Fibroblast of skin of left quadriceps (primary cell): ENCODE measurements at regions not wholly inside any gene's neighbourhood (a gene's known extent, or its start where the extent isn't known, plus 50 kb on each side); places are given as distances from the start of the nearest gene placed in this dataset.
"Not testable (repeated sequence)": the region's sequence is repeated elsewhere in the genome, so short reads cannot be mapped to it uniquely, and the experiment has no call there.

Experiments
- DNase-seq, 2 experiments: peaks; one replicate each; pipeline ENCODE4 v3.0.0-alpha.2; 2013; ENCODE audit warnings: low read depth in 2 of 2

GRCh38 chr2:55124682-55125081 is 74.4 kb upstream of the RTN4 start:
- DNase-seq: not testable (repeated sequence)

DNA sequence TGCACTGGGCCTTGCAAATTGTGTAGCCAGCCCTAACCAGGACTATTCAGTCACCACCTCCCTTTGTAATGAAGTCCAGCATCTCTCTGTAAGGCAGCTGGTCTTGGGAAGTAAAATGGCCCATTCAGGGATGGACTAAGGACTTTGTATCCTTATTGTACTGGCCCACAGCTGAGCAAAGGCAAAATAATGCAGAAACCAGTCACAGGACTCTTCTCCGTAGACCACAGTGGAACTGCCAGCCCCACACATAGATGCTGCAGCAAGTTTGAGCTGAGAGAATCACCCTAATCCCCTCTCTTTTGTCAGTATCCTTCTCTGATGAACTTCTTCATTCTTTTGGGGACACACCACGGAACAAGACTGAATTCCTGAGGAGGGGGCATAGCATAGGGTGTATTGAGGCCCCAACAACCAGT is 73.6 kb upstream of the RTN4 start:
- no peak for DNase-seq

- DNase-seq: peak in 1 of 2 experiments; percentile 63
These were observed 70.5 kb upstream of the RTN4 start for GRCh38 chr2:55120634-55121359.

DNA sequence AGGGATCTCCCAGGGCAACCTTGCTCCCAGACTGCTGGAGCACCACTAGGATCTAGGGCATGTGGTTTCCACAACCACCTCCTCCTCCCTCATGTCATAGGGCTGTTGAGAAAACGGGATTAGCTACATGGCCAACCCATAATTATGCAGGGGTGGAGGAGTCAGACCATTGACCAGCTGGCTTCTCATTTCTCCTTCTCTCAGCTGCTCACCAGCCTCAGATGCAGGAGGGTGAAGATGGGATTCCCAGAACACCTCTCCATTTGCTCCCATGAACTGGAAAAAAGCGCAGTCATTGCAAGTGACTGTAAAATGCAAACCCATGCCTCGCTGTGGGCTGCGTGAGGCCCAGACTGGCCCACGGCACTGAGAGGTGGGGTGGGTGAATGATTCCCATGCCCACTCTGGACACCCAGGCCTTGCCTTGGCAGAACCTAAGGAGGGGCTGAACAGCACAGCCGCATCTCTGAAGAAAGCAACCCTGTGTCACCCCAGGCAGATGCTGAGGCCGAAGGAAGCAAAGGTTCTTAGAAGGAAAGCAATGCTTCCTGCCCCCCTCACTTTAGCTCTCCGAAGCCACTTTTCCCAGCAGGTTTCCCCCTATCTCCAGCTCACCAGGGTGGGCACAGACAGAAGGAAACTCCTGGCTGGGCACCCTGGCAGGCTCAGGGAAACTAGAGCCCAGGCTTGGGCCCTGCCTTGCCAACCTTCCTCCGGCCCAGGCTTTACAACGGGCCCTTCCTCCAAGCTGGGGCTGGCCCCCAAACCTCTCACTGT is 69.6 kb upstream of the RTN4 start:
- DNase-seq: no peak

GRCh38 chr2:55118643-55119083 is 68.4 kb upstream of the RTN4 start:
- DNase-seq: no peak

- DNase-seq: no peak
These were observed 66.7 kb upstream of the RTN4 start for GRCh38 chr2:55116966-55117365.

DNA sequence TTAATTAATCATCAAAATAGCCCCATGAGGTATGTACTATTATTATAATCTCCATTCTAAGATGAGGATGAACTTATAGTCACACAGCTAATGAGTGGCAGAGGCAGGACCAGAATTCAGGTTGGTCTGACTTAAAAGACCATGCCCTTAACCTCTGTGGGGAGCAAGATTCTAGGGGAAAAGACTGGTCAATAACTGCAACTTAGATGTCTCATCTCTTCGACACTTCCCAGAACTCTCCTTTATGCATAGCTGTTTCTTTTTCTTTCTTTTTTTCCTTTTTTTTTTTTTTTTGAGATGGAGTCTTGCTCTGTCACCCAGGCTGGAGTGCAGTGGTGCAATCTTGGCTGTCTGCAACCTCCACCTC is 66.3 kb upstream of the RTN4 start:
- no peak for DNase-seq

DNA sequence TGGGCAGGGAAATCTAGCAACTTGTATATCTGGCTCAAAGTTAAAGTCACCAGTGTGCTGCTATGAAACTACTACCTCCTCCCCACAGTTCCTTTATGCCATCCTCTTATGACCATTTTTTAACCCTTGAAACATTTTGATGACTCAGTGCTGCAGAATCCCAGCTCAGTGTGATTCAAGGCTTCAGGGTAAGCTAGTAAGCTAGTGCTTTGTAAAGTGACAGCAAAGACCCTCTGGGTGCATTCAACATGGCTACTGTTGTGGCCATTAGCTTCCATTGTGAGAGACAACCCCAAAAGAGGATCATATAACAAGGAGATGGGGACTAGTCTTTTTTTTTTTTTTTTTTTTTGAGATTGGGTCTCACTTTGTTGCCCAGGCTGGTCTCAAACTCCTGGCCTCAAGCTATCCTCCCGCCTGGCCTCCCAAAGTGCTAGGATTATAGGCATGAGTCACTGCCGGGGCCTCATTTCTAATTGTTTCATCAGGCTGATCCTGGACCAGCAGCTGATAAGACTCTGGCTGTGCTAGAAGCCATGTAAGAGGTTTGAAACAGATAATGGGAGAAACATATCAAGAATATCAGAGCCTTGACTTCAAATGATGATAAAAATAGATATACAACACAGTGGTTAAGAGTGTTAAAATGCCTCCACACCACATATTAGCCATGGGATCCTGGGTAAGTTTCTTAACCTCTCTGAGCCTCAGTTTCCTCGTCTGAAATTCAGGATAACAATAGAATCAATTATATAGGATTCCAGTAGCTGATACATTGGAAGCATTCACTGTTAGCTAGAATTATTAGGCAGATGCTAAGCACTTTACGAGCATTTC is 65.7 kb upstream of the RTN4 start:
- no peak for DNase-seq

GRCh38 chr2:55114597-55114996 is 64.3 kb upstream of the RTN4 start:
- no peak for DNase-seq

DNA sequence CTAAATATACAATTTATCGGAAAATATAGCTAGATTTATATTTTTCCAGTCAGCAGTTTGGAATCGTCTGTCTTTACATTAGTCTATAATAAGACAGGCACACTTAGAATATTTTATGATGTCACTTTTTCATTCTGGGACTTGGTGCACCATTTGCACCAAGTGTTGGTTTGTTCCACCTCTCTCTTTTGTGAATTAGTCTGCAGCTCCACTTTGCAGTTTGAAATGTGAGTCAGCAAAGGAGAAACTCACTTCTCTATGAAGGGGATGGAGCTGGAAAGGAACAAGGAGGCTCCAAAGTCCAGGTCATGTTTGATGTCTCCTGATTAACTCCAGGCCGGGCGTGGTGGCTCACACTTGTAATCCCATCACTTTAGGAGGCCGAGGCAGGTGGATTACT is 63.8 kb upstream of the RTN4 start:
- no peak for DNase-seq

DNA sequence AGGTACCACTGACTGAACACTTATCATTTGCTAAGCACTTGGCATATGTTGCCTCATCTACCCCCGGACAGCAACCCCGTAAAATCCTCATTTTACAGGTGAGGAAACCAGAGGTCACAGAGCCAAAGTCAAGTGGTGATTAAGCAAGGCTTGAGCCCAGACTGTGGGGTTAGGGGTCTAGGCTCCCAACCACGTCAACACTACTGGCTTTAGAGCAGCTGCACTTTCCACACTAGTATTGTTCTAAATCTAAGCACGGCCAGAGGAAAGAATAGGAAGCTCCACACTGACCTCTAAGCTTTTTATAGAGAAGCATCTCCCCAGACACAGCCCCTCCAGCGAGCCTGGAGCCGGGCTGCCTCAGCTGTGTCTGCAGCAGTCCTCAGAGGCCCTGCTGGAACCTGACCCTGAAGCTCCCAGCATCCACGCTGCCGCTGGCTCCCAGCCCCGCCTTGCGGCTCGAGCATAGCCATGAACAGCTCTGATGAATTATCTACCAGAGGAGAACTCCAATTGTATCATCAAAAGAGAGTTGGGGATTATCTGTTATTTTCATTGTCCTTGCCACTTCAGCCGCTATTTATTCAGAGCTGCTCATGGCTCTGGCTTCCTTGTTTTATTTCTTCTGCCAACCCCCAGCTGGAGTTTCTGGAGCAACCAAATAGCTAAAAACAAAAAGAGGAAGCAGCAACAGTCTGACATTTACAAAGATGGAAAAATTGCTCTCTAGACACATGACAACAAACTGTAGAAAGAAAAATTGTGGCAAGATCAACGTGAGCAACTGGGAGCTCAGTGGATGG is 62.2 kb upstream of the RTN4 start:
- no peak for DNase-seq

DNA sequence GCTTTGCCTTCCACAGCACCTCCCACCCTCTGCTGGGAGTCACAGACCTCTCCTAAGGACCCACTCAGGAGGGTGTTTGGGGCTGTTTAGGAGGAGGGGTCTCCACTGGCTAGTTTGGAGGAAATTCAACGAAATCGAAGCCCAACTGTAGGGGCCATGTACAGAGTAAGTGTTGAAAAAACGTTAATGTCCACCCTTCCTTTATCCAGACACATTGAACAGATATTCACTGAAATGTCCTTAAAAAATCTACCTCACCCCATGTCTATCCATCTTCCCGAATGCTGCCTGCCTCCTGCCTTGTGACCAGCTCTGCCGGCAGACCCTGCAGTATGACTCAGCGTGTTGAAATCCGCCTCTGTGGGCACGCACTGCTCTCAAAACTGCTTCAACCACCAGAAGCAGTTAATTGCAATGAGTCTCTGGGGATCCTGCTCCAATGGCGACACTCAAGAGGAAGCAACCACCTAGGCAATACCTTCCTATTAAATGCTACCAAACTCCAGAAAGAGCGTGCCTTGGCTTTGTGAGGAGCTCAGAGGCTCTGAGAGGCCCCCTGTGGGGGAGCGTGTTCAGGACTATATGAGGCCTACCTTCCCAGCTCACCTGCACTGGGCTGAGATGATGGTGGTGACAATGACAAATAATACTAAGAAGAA is 61.4 kb upstream of the RTN4 start:
- peak; percentile 87 to 88 for DNase-seq

DNA sequence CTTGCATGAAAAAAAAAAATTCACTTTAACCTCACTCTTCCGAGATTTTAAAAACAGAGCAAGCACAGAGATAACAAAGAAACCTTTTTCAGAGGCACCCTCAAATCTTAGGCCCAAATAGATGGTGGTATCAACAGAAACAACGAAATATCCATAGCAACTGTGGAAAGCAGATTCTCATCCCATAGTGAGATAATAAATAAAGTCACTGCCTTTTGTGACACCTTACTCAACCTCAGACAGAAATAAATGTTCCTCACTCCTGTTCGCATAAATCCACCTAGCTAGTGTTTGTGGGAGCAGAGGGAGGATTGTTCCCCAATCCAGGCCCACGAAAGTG is 60.9 kb upstream of the RTN4 start:
- DNase-seq: no peak

- no peak for DNase-seq
These were observed 59.1 kb upstream of the RTN4 start for GRCh38 chr2:55109219-55109891.

DNA sequence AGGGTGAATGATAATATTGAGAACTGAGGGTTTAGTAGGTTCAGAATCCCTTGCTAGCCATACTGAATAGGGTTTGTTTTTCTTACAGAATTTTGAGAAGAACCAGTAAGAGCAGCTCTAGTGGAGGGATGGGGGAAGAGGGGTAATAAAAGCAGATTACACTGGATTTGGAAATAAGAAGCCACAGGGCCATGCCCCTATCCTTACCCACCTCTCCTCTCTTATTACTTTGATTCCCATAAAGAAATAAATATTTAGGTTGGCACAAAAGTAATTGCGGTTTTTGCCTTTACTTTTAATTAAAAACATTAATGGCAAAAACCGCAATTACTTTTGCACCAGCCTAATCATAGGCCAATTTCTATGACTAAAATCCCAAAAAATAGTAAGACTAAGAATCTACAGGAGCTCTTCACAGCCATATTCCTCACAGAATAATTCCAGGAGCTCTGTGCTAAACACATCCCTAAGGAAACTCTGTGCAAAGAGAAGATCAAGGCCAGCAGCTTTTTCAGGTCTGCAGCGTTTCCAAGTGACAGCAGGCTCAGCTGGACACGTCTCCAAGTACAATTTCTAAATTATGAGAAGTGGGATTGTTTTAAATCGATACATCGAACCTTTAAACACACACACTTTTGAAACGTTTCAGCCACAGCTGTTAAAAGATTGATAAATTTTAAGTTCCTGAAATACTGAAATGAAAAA is 58.4 kb upstream of the RTN4 start:
- no peak for DNase-seq

- no peak for DNase-seq
These were observed 57.2 kb upstream of the RTN4 start for GRCh38 chr2:55107436-55107835.

DNA sequence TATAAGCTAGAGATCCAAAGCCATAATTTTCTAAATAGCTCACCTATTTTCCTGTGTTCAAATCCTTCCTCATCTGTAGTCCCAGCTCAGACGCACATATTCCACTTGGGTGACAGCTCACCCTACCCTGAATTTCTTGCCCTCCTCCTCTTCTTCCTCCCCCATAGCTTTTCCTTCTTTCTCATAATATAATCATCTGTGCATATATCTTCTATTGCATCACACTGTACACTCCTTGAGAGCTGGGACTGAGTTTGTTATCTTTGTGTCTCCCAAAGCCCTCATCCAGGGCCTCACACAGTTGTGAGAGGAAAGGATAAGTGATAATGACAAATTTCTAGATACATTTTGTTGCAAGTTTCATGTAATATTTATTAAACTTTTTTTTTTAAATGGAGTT is 55.9 kb upstream of the RTN4 start:
- DNase-seq: no peak

DNA sequence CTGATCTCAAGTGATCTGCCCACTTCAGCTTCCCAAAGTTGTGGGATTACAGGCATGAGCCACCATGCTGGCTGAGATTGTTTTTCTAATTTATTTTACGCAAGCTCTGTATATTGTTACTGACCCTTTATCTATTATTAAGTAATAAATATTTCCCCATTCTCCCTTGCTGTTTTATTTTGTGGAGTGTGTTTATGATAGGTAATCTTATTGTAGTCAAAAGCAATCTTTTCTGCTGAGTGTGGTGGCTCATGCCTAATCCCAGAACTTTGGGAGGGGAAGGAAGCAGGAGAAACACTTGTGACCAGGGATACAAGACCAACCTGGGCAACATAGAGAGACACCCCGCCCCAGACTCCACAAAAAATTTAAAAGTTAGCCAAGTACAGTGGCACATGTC is 55.2 kb upstream of the RTN4 start:
- DNase-seq: no peak

DNA sequence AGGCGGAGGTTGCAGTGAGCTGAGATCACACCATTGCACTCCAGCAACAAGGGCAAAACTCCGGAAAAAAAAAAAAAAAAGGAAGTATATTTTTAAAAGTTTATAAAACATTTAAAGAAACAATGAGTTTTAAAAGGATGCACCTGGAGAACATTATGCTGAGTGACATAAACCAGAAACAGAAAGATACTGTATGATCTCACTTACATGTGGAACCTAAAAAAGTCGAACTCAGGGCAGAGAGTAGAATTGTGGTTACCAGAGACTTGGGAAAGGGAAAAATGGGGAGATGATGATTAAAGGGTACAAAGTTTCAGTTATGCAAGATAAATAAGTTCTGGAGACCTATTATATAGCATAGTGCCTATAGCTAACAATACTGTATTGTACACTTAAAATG is 52.8 kb upstream of the RTN4 start:
- DNase-seq: no peak
